ENCODE measurements at regions not wholly inside any gene's neighbourhood (a gene's known extent, or its start where the extent isn't known, plus 50 kb on each side); places are given as distances from the start of the nearest gene placed in this dataset.

- no peaks in the 10 kb centered on the region; the same call in 1 of the 2 replicates for H3K27me3 ChIP-seq (ENCODE audit: insufficient read depth, low read length)
- H2BK20ac ChIP-seq (ENCODE audit: low read depth, low read length, poor library complexity, severe bottlenecking) = no peak overlapping the region
- no peak overlapping the region for H3K27ac Mint-ChIP-seq
- no peak overlapping the region for H3K9ac ChIP-seq (ENCODE audit: extremely low read depth, insufficient read length, low read length)
- no peaks in the 10 kb centered on the region for H3K79me2 ChIP-seq (ENCODE audit: insufficient read depth, low read length)
- H3K4me3 Mint-ChIP-seq = no peak overlapping the region
- no peak overlapping the region for H3K56ac ChIP-seq (ENCODE audit: insufficient read length, low read depth, low read length)
- no peak overlapping the region for H3K14ac ChIP-seq (ENCODE audit: insufficient read depth, low read length)
- H2BK5ac ChIP-seq (ENCODE audit: insufficient read length, low read length) = no peak overlapping the region
- no peak overlapping the region for H2AK5ac ChIP-seq (ENCODE audit: insufficient read length, low read length)
- no peak overlapping the region for H3K18ac ChIP-seq (ENCODE audit: insufficient read length, low read depth, low read length)
- no peak overlapping the region for H2AFZ ChIP-seq (ENCODE audit: low read length)
- no peak overlapping the region for H3T11ph ChIP-seq (ENCODE audit: low read length)
- H4K8ac ChIP-seq (replicated peaks; ENCODE audit: insufficient read length, low read depth, low read length) = no peak overlapping the region
- no peak overlapping the region for H3K4me2 ChIP-seq (ENCODE audit: insufficient read depth, insufficient read length, low read length)
- peaks cover 0 to 2% (median 0%) of the 10 kb centered on the region in 3 experiments; a peak in 1 of 7 replicates for H3K36me3 Mint-ChIP-seq (ENCODE audit: insufficient read depth in 1 of 3, low read depth in 3 of 3)
- TF ChIP-seq CTCF (conservative IDR thresholded peaks at IDR 0.05) = no peak
- H3K27ac ChIP-seq (ENCODE audit: insufficient read length, low read depth, low read length) = no peak overlapping the region
- no peak overlapping the region for H3K23ac ChIP-seq (ENCODE audit: insufficient read length, low read depth, low read length)
- H3K9me3 Mint-ChIP-seq = no peaks in the 10 kb centered on the region; a peak in 1 of 5 replicates
- H4K91ac ChIP-seq (ENCODE audit: insufficient read length, low read depth, low read length) = no peak overlapping the region
- H3K9me3 ChIP-seq (ENCODE audit: control insufficient read depth, low read depth, low read length) = no peaks in the 10 kb centered on the region
- H4K20me1 ChIP-seq (ENCODE audit: control insufficient read depth, insufficient read depth, insufficient read length) = no peaks in the 10 kb centered on the region
- no peak overlapping the region for H3K4ac ChIP-seq (ENCODE audit: low read depth, low read length)
- no peaks in the 10 kb centered on the region for H3K23me2 ChIP-seq (ENCODE audit: insufficient read length, low read depth, low read length, poor library complexity, severe bottlenecking)
- peaks cover 4 to 5% of the 10 kb centered on the region in 2 experiments for H3K4me1 Mint-ChIP-seq
- no peak overlapping the region for H2BK15ac ChIP-seq (ENCODE audit: low read depth, low read length)
- H3K79me1 ChIP-seq (ENCODE audit: insufficient read depth, low read depth, low read length, poor library complexity, severe bottlenecking) = no peaks in the 10 kb centered on the region
- H2BK120ac ChIP-seq (ENCODE audit: low read depth, low read length, poor library complexity, severe bottlenecking) = no peak overlapping the region
- no peak overlapping the region for H2BK12ac ChIP-seq (ENCODE audit: insufficient read length, low read depth, low read length)
- WGBS (ENCODE audit: extremely low coverage, insufficient read length, low lambda C conversion rate) = no CpG with 5 or more reads among the region's 3 CpGs
- no peak overlapping the region for H4K5ac ChIP-seq (ENCODE audit: insufficient read length, low read depth, low read length)
- 0 out of 2 replicates have a peak, but pooled peaks cover 2% of the 10 kb centered on the region for H3K4me1 ChIP-seq (ENCODE audit: insufficient read depth, low read length)
- DNase-seq = no peak
- no peaks in the 10 kb centered on the region for H3K27me3 Mint-ChIP-seq (ENCODE audit: low read depth)
Observed at GRCh38 chr17:13256545-13256944, 238.7 kb upstream of the ELAC2 start.

All from H9 (cell line).